Prostate gland (tissue), 2 donors: ENCODE measurements at regions not wholly inside any gene's neighbourhood (a gene's known extent, or its start where the extent isn't known, plus 50 kb on each side); places are given as distances from the start of the nearest gene placed in this dataset.
"Not testable (repeated sequence)": the region's sequence is repeated elsewhere in the genome, so short reads cannot be mapped to it uniquely, and the experiment has no call there.

Source experiments
- DNase-seq: peaks from one replicate; pipeline ENCODE4 v3.0.0-alpha.2; 2019; ENCODE audit warnings: low spot score
- H3K27ac ChIP-seq, 2 donors: fragments of 200-600 bp; sonication (generic); 2 replicates each; pipeline ENCODE4 v1.5.1; 2017 to 2019
- H3K27me3 ChIP-seq: fragments of 200-600 bp; sonication (generic); replicated peaks from 2 replicates; pipeline ENCODE4 v1.5.1; 2019; ENCODE audit not compliant: insufficient read depth
- H3K36me3 ChIP-seq, 2 donors: fragments of 200-600 bp; sonication (generic); 1 replicate in 1 of 2; 2 replicates in 1 of 2; pipeline versions ENCODE4 v1.5.1 to v1.8.1; 2017 to 2019
- H3K4me1 ChIP-seq: fragments of 200-600 bp; sonication (generic); replicated peaks from 2 replicates; pipeline ENCODE4 v1.5.1; 2019
- H3K4me3 ChIP-seq, 2 donors: fragments of 200-600 bp; sonication (generic); 2 replicates each; pipeline ENCODE4 v1.5.1; 2017 to 2019
- H3K9me3 ChIP-seq: fragments of 200-600 bp; sonication (generic); 2 replicates; pipeline ENCODE4 v1.5.1; 2017
- POLR2A ChIP-seq: fragments of 450-650 bp; IDR thresholded peaks from one replicate; pipeline ENCODE4 v1.6.1; 2016; ENCODE audit warnings: antibody characterized with exemption, mild to moderate bottlenecking
- POLR2AphosphoS5 ChIP-seq: sonication (generic); formaldehyde crosslinking; IDR thresholded peaks from one replicate; pipeline ENCODE4 v1.6.1; 2017; ENCODE audit warnings: antibody characterized with exemption
- whole genome bisulfite sequencing: methylation state at CpG from one replicate; pipeline ENCODE4 v1.1.5; 2018; 5-methylcytosine and 5-hydroxymethylcytosine counted together
- intact Hi-C: fragments of 100-400 bp; cut with DNase I; formaldehyde crosslinking; loops from one replicate; pipeline ENCODE4 v1.14.2; 2022
- TF ChIP-seq, protein P1 (sequence below), 4 experiments: fragments of 200-600 bp in 2 of 4; fragments of 450-650 bp in 2 of 4; sonication (generic) in 2 of 4; IDR thresholded peaks; 1 replicate in 3 of 4; 2 replicates in 1 of 4; pipeline ENCODE4 v1.5.1; 2016 to 2019; ENCODE audit warnings: antibody characterized with exemption in 4 of 4, mild to moderate bottlenecking in 2 of 4, moderate library complexity in 2 of 4

DNA sequence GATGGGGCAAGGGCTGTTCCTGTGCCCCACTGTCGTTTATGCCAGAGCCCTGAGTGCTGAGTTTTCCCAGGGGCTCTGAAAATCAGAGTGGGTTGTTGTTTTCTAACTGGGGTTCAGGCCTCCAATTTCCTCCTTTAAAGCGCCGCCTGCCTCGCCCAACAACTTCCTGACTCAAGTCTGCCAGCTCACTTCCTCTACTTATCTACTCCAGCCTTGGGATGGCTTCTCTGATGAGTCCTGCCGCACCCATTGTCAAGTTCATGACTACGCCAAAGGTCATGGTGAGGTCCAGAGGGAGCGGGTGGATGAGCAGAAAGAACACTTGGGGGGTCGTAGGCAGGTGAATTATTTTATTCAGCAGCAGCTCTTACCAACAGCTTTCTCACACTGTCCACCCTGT, 104.7 kb downstream of the UTP18 start:
- Histone ChIP-seq H3K27ac (no peak overlapping the region), H3K4me1 (no peaks in the 10 kb centered on the region), H3K27me3 (no peaks in the 10 kb centered on the region), H3K36me3 (no peaks in the 10 kb centered on the region), H3K4me3 (no peak overlapping the region), H3K9me3 (no peaks in the 10 kb centered on the region)
- no peak for TF ChIP-seq POLR2AphosphoS5
- TF ChIP-seq, protein P1, sequence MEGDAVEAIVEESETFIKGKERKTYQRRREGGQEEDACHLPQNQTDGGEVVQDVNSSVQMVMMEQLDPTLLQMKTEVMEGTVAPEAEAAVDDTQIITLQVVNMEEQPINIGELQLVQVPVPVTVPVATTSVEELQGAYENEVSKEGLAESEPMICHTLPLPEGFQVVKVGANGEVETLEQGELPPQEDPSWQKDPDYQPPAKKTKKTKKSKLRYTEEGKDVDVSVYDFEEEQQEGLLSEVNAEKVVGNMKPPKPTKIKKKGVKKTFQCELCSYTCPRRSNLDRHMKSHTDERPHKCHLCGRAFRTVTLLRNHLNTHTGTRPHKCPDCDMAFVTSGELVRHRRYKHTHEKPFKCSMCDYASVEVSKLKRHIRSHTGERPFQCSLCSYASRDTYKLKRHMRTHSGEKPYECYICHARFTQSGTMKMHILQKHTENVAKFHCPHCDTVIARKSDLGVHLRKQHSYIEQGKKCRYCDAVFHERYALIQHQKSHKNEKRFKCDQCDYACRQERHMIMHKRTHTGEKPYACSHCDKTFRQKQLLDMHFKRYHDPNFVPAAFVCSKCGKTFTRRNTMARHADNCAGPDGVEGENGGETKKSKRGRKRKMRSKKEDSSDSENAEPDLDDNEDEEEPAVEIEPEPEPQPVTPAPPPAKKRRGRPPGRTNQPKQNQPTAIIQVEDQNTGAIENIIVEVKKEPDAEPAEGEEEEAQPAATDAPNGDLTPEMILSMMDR (IDR thresholded peaks at IDR 0.05) = no peak
- no peak for TF ChIP-seq POLR2A
- intact Hi-C loops = no loop called here
- WGBS = 89% methylated on average over 8 of the region's 8 CpGs
- DNase-seq = no peak

- WGBS = 82% methylated on average over 3 of the region's 3 CpGs
- Histone ChIP-seq H3K27ac (no peak overlapping the region), H3K4me1 (no peaks in the 10 kb centered on the region), H3K27me3 (no peaks in the 10 kb centered on the region), H3K9me3 (no peaks in the 10 kb centered on the region), H3K4me3 (no peak overlapping the region), H3K36me3 (no peaks in the 10 kb centered on the region)
- DNase-seq = no peak
- intact Hi-C loops = no loop called here
- no peak for TF ChIP-seq POLR2A
Measured at GRCh38 chr17:51366866-51367265, 106.5 kb downstream of the UTP18 start.

- H3K4me3 ChIP-seq, DNase-seq, H3K27ac ChIP-seq, H3K36me3 ChIP-seq, intact Hi-C loops, H3K27me3 ChIP-seq, H3K4me1 ChIP-seq, H3K9me3 ChIP-seq: not testable (repeated sequence)
- WGBS = 84% methylated on average over 1 of the region's 1 CpG
Measured at GRCh38 chr17:51367836-51368235, 107.5 kb downstream of the UTP18 start.

- no peaks in the 10 kb centered on the region for H3K27me3 ChIP-seq
- peak; percentile 34 for DNase-seq
- TF ChIP-seq POLR2A (no peak), POLR2AphosphoS5 (no peak)
- TF ChIP-seq, protein P1 (IDR thresholded peaks at IDR 0.05) = peak in 3 of 4 experiments; percentile 45 to 55 (median 52)
- no peak overlapping the region for H3K4me3 ChIP-seq
- intact Hi-C loops = loop anchor here (5.0 kb wide), 1 partner anchor 166 kb away; no protein-coding TSS in a partner anchor
- H3K36me3 ChIP-seq = no peaks in the 10 kb centered on the region
- no peak overlapping the region for H3K27ac ChIP-seq
- no peaks in the 10 kb centered on the region for H3K9me3 ChIP-seq
- WGBS = 23% methylated on average over 5 of the region's 5 CpGs
- H3K4me1 ChIP-seq = no peaks in the 10 kb centered on the region
Measured at GRCh38 chr17:51371732-51372151, 111.4 kb downstream of the UTP18 start.

DNA sequence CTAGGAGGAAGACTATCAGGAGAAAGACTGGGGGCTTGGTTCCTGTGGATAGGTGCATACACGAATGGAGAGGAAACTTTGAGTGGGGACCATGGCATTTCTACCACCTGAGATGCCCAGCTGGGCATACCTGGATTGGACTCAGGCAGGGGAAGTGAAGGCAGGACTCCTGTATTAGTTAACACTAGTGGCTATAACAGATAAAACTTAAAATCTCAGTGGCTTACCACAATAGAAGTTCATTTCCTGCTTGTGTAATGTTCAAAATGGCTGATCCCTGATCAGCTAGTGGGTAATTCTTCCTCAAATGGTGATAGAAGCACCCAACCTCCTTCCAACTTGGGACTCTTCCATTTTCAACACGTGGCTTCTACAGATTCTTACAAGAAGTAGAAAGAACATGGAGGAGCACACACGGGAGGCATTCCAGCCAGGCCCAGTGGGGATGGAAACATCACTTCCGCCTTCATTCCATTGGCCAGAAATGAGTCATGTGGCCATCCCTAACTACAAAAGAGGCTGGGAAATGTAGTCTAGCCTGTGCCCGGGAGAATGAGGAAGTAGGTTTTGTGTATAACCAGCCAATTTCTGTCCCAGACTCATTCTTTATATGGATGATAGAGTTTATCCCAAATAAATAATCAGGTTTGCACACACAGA, 112.1 kb downstream of the UTP18 start:
- Histone ChIP-seq H3K27me3 (no peaks in the 10 kb centered on the region), H3K9me3 (no peaks in the 10 kb centered on the region), H3K4me1 (no peaks in the 10 kb centered on the region), H3K36me3 (no peaks in the 10 kb centered on the region), H3K4me3 (no peak overlapping the region), H3K27ac (no peak overlapping the region)
- DNase-seq = no peak
- TF ChIP-seq POLR2A (no peak), POLR2AphosphoS5 (no peak)
- TF ChIP-seq, protein P1 (IDR thresholded peaks at IDR 0.05) = no peak
- 75% methylated on average over 5 of the region's 5 CpGs for WGBS
- intact Hi-C loops = loop anchor here (5.0 kb wide), 1 partner anchor 165 kb away; no protein-coding TSS in a partner anchor

- Histone ChIP-seq H3K27me3 (no peaks in the 10 kb centered on the region), H3K36me3 (no peaks in the 10 kb centered on the region), H3K4me3 (no peak overlapping the region), H3K27ac (no peak overlapping the region), H3K4me1 (no peaks in the 10 kb centered on the region), H3K9me3 (no peaks in the 10 kb centered on the region)
- intact Hi-C loops = loop anchor here (5.0 kb wide), 1 partner anchor 164 kb away; no protein-coding TSS in a partner anchor
- TF ChIP-seq, protein P1 (IDR thresholded peaks at IDR 0.05) = no peak
- TF ChIP-seq POLR2AphosphoS5 (no peak), POLR2A (no peak)
- DNase-seq = no peak
- 82% methylated on average over 4 of the region's 4 CpGs for WGBS
Measured at GRCh38 chr17:51373489-51374152, 113.3 kb downstream of the UTP18 start.
